GM12878 (cell line): ENCODE measurements at regions not wholly inside any gene's neighbourhood (a gene's known extent, or its start where the extent isn't known, plus 50 kb on each side); places are given as distances from the start of the nearest gene placed in this dataset.

ENCODE experiments used
- ATAC-seq: fragments of 200-7000 bp; cut with Tn5 transposase; 3 replicates; pipeline ENCODE4 v1.9.1; 2020; ENCODE audit warnings: mild to moderate bottlenecking, moderate library complexity
- BruUV-seq: library from RNA; stranded (reverse); fragments of 400-500 nt; replicated peaks from 2 replicates; lab custom pipeline; 2021; lab: Mats Ljungman, UMichigan
- CTCF ChIA-PET: fragments of 300-600 bp; sonication (Branson Sonifier 250); formaldehyde crosslinking; extraction: SDS; loops from one replicate; lab custom pipeline; 2021; ENCODE audit warnings: inconsistent platforms; lab: Yijun Ruan, JAX
- POLR2A ChIA-PET: fragments of 350-600 bp; formaldehyde crosslinking; extraction: SDS; loops from one replicate; lab custom pipeline; 2021; ENCODE audit warnings: inconsistent platforms; lab: Charles Lee
- RAD21 ChIA-PET: fragments of 300-600 bp; sonication (Branson Sonifier 250); formaldehyde crosslinking; loops from one replicate; lab custom pipeline; 2023; ENCODE audit warnings: antibody characterized with exemption; ENCODE audit not compliant: unreplicated experiment; lab: Charles Lee
- SMC1A ChIA-PET: fragments of 300-600 bp; sonication (Branson Sonifier 250); formaldehyde crosslinking; loops from one replicate; lab custom pipeline; 2023; ENCODE audit not compliant: unreplicated experiment, uncharacterized antibody; lab: Charles Lee
- DNase-seq: peaks from one replicate; pipeline ENCODE4 v3.0.0-alpha.2; 2011; ENCODE audit warnings: low read depth, low spot score
- FAIRE-seq: peaks from 3 replicates; lab custom pipeline; 2011; peaks lifted over from hg19 to GRCh38; lab: Jason Lieb, UNC
- H2AFZ ChIP-seq: 2 replicates; pipeline ENCODE4 v1.6.0; 2011; ENCODE audit warnings: low read depth, low read length, control low read depth; ENCODE audit not compliant: control insufficient read depth
- H3K27ac ChIP-seq: 2 replicates; pipeline ENCODE4 v1.5.1; 2011; ENCODE audit warnings: control low read depth; ENCODE audit not compliant: control insufficient read depth, insufficient read depth
- H3K27me3 ChIP-seq, 2 experiments: replicated peaks in 1 of 2; 2 replicates each; pipeline versions ENCODE4 v1.6.0 to v1.6.1; 2011; ENCODE audit warnings: low read length in 1 of 2; ENCODE audit not compliant: control insufficient read depth in 2 of 2, insufficient read depth in 2 of 2
- H3K36me3 ChIP-seq, 2 experiments: 2 replicates each; pipeline ENCODE4 v1.5.1; 2011; ENCODE audit warnings: low read length in 1 of 2; ENCODE audit not compliant: control insufficient read depth in 2 of 2, insufficient read depth in 2 of 2
- H3K4me1 ChIP-seq: 2 replicates; pipeline ENCODE4 v1.6.1; 2011; ENCODE audit warnings: mild to moderate bottlenecking, low read length, moderate library complexity, mixed read lengths; ENCODE audit not compliant: control insufficient read depth, insufficient read depth
- H3K4me2 ChIP-seq: 2 replicates; pipeline ENCODE4 v1.6.0; 2011; ENCODE audit warnings: control low read depth; ENCODE audit not compliant: control insufficient read depth, insufficient read depth
- H3K4me3 ChIP-seq: fragments of 200-600 bp; sonication (generic); 2 replicates; pipeline ENCODE4 v1.5.1; 2016
- H3K79me2 ChIP-seq: 2 replicates; pipeline ENCODE4 v1.6.0; 2011; ENCODE audit warnings: low read length; ENCODE audit not compliant: control insufficient read depth, insufficient read depth
- H3K9ac ChIP-seq: 2 replicates; pipeline ENCODE4 v1.8.0; 2011; ENCODE audit warnings: low read length, control low read depth, mixed read lengths; ENCODE audit not compliant: control insufficient read depth, insufficient read depth
- H3K9me3 ChIP-seq: replicated peaks from 3 replicates; pipeline ENCODE4 v1.5.1; 2011; ENCODE audit warnings: mild to moderate bottlenecking, low read length; ENCODE audit not compliant: control insufficient read depth, insufficient read depth
- H4K20me1 ChIP-seq: 2 replicates; pipeline ENCODE4 v1.6.0; 2011; ENCODE audit not compliant: control insufficient read depth, insufficient read depth
- BHLHE40 ChIP-seq, 2 experiments: fragments of 450-650 bp in 1 of 2; IDR thresholded peaks; 2 replicates each; pipeline ENCODE4 v1.6.1; 2011 to 2017; ENCODE audit warnings: low read depth in 2 of 2, borderline replicate concordance in 1 of 2, improper control_type of control experiment in 1 of 2, low read length in 1 of 2, mild to moderate bottlenecking in 1 of 2
- ESRRA ChIP-seq: IDR thresholded peaks from 2 replicates; pipeline ENCODE4 v1.6.1; 2012; ENCODE audit warnings: mild to moderate bottlenecking, low read length, improper control_type of control experiment
- GABPA ChIP-seq: IDR thresholded peaks from 2 replicates; pipeline ENCODE4 v1.6.1; 2014; ENCODE audit warnings: antibody characterized with exemption, low read depth, mild to moderate bottlenecking, inconsistent platforms
- MTA3 ChIP-seq: IDR thresholded peaks from 2 replicates; pipeline ENCODE4 v1.6.1; 2012; ENCODE audit warnings: low read length, inconsistent platforms, borderline replicate concordance
- NR2F1 ChIP-seq: fragments of 450-650 bp; conservative IDR thresholded peaks from 2 replicates; pipeline ENCODE4 v1.6.1; 2017; ENCODE audit warnings: mild to moderate bottlenecking
- RAD51 ChIP-seq: fragments of 450-650 bp; IDR thresholded peaks from 2 replicates; pipeline ENCODE4 v1.6.1; 2016; ENCODE audit warnings: moderate library complexity, mild to moderate bottlenecking, inconsistent platforms
- SMAD1 ChIP-seq: fragments of 450-650 bp; IDR thresholded peaks from 2 replicates; pipeline ENCODE4 v1.6.1; 2018; ENCODE audit warnings: mild to moderate bottlenecking, low read depth; ENCODE audit not compliant: partially characterized antibody
- TCF12 ChIP-seq: IDR thresholded peaks from 2 replicates; pipeline ENCODE4 v1.6.1; 2011; ENCODE audit warnings: low read depth, mild to moderate bottlenecking, low read length
- TCF3 ChIP-seq: IDR thresholded peaks from 2 replicates; pipeline ENCODE4 v1.6.1; 2012; ENCODE audit warnings: low read depth, mild to moderate bottlenecking, low read length, borderline replicate concordance; ENCODE audit not compliant: insufficient read depth
- YBX1 ChIP-seq: fragments of 450-650 bp; IDR thresholded peaks from 2 replicates; pipeline ENCODE4 v1.6.1; 2016; ENCODE audit warnings: antibody characterized with exemption
- ZBED1 ChIP-seq: IDR thresholded peaks from 2 replicates; pipeline ENCODE4 v1.6.1; 2016; ENCODE audit warnings: borderline replicate concordance
- ZBTB11 ChIP-seq: fragments of 450-650 bp; formaldehyde crosslinking; IDR thresholded peaks from 2 replicates; pipeline ENCODE4 v1.5.0; 2022; ENCODE audit warnings: mild to moderate bottlenecking, missing genetic modification characterization
- ZNF24 ChIP-seq: fragments of 450-650 bp; IDR thresholded peaks from 2 replicates; pipeline ENCODE4 v1.6.1; 2017; ENCODE audit warnings: antibody characterized with exemption, mild to moderate bottlenecking
- WGBS: methylation state at CpG from one replicate; pipeline ENCODE4 v1.1.6; 2016; ENCODE audit warnings: low lambda C conversion rate; ENCODE audit not compliant: insufficient replicate concordance, insufficient coverage; ENCODE audit errors: missing lambda C conversion rate; 5-methylcytosine and 5-hydroxymethylcytosine counted together
- in situ Hi-C: fragments of 300-500 bp; cut with MboI; formaldehyde crosslinking; loops from 9 replicates; pipeline ENCODE4 v1.14.3; 2018; ENCODE audit warnings: mixed read lengths
- intact Hi-C: fragments of 100-400 bp; cut with micrococcal nuclease; formaldehyde crosslinking; loops from one replicate; pipeline ENCODE4 v1.14.2; 2022; ENCODE audit not compliant: unreplicated experiment
- TF ChIP-seq, protein P1 (sequence below): fragments of 450-650 bp; IDR thresholded peaks from 2 replicates; pipeline ENCODE4 v1.6.1; 2016; ENCODE audit warnings: mild to moderate bottlenecking, moderate library complexity, borderline replicate concordance
- TF ChIP-seq, protein P2 (sequence below): fragments of 450-650 bp; IDR thresholded peaks from 2 replicates; pipeline ENCODE4 v1.6.1; 2017; ENCODE audit warnings: mild to moderate bottlenecking, low read depth, inconsistent platforms; ENCODE audit not compliant: poor library complexity, severe bottlenecking

GRCh38 chr5:61949679-61950435 lies 356.1 kb upstream of the KIF2A start:
- no peak overlapping the region for H3K9ac ChIP-seq
- SMC1A ChIA-PET, result interaction anchor here (1.6 kb wide), 1 partner anchor 12 kb away, joined by 4 read pairs; no protein-coding TSS in a partner anchor
- no peaks in the 10 kb centered on the region for H3K36me3 ChIP-seq
- H3K79me2 ChIP-seq, result no peaks in the 10 kb centered on the region
- H3K4me1 ChIP-seq, result no peaks in the 10 kb centered on the region
- no TSS peak for BruUV-seq
- no peak overlapping the region for H2AFZ ChIP-seq
- no peak overlapping the region for H3K4me2 ChIP-seq
- RAD21 ChIA-PET, result no interaction called here
- no peaks in the 10 kb centered on the region; a peak in 2 of 4 replicates for H3K27me3 ChIP-seq
- CTCF ChIA-PET, result interaction anchor here (0.7 kb wide), 1 partner anchor 181 kb away, joined by 3 read pairs; no protein-coding TSS in a partner anchor
- in situ Hi-C loops, result no loop called here
- FAIRE-seq (no peak), ATAC-seq (no peak), DNase-seq (no peak)
- POLR2A ChIA-PET, result no interaction called here
- WGBS, result 20% methylated on average over 7 of the region's 7 CpGs
- H4K20me1 ChIP-seq, result no peaks in the 10 kb centered on the region
- no peak overlapping the region for H3K4me3 ChIP-seq
- intact Hi-C loops, result no loop called here
- no peaks in the 10 kb centered on the region for H3K9me3 ChIP-seq
- H3K27ac ChIP-seq, result no peak overlapping the region
- TF ChIP-seq ESRRA (no peak), NR2F1 (no peak), RAD51 (no peak), ZBED1 (no peak), ZNF24 (no peak), SMAD1 (no peak), YBX1 (no peak), ZBTB11 (CRISPR knock-in tag) (no peak), TCF12 (no peak), MTA3 (no peak), TCF3 (no peak), BHLHE40 (IDR thresholded peaks at IDR 0.05; ENCODE audit: borderline replicate concordance in 1 of 2, low read depth in 2 of 2, low read length in 1 of 2) (no peak), GABPA (no peak)
- TF ChIP-seq, protein P1, sequence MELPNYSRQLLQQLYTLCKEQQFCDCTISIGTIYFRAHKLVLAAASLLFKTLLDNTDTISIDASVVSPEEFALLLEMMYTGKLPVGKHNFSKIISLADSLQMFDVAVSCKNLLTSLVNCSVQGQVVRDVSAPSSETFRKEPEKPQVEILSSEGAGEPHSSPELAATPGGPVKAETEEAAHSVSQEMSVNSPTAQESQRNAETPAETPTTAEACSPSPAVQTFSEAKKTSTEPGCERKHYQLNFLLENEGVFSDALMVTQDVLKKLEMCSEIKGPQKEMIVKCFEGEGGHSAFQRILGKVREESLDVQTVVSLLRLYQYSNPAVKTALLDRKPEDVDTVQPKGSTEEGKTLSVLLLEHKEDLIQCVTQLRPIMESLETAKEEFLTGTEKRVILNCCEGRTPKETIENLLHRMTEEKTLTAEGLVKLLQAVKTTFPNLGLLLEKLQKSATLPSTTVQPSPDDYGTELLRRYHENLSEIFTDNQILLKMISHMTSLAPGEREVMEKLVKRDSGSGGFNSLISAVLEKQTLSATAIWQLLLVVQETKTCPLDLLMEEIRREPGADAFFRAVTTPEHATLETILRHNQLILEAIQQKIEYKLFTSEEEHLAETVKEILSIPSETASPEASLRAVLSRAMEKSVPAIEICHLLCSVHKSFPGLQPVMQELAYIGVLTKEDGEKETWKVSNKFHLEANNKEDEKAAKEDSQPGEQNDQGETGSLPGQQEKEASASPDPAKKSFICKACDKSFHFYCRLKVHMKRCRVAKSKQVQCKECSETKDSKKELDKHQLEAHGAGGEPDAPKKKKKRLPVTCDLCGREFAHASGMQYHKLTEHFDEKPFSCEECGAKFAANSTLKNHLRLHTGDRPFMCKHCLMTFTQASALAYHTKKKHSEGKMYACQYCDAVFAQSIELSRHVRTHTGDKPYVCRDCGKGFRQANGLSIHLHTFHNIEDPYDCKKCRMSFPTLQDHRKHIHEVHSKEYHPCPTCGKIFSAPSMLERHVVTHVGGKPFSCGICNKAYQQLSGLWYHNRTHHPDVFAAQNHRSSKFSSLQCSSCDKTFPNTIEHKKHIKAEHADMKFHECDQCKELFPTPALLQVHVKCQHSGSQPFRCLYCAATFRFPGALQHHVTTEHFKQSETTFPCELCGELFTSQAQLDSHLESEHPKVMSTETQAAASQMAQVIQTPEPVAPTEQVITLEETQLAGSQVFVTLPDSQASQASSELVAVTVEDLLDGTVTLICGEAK, result no peak
- TF ChIP-seq, protein P2, sequence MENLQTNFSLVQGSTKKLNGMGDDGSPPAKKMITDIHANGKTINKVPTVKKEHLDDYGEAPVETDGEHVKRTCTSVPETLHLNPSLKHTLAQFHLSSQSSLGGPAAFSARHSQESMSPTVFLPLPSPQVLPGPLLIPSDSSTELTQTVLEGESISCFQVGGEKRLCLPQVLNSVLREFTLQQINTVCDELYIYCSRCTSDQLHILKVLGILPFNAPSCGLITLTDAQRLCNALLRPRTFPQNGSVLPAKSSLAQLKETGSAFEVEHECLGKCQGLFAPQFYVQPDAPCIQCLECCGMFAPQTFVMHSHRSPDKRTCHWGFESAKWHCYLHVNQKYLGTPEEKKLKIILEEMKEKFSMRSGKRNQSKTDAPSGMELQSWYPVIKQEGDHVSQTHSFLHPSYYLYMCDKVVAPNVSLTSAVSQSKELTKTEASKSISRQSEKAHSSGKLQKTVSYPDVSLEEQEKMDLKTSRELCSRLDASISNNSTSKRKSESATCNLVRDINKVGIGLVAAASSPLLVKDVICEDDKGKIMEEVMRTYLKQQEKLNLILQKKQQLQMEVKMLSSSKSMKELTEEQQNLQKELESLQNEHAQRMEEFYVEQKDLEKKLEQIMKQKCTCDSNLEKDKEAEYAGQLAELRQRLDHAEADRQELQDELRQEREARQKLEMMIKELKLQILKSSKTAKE, result no peak
